Chondrocyte (in vitro differentiated cells): ENCODE measurements at regions not wholly inside any gene's neighbourhood (a gene's known extent, or its start where the extent isn't known, plus 50 kb on each side); places are given as distances from the start of the nearest gene placed in this dataset.
"Not testable (repeated sequence)": the region's sequence is repeated elsewhere in the genome, so short reads cannot be mapped to it uniquely, and the experiment has no call there.

ENCODE experiments used
- DNase-seq: peaks from one replicate; pipeline ENCODE4 v3.0.0; 2021; ENCODE audit warnings: mixed read lengths, low spot score
- H3K27ac Mint-ChIP-seq: one replicate; pipeline ENCODE4 v1.8.0; 2021; ENCODE audit warnings: mild to moderate bottlenecking, moderate library complexity, mixed read lengths; ENCODE audit not compliant: unreplicated experiment
- H3K27me3 Mint-ChIP-seq: 2 replicates; pipeline ENCODE4 v1.8.0; 2021; ENCODE audit warnings: low read depth, mixed read lengths
- H3K36me3 Mint-ChIP-seq: 2 replicates; pipeline ENCODE4 v1.8.0; 2021; ENCODE audit warnings: low read depth, mixed read lengths
- H3K4me1 Mint-ChIP-seq: 2 replicates; pipeline ENCODE4 v1.8.0; 2021; ENCODE audit warnings: low read depth, mild to moderate bottlenecking, mixed read lengths
- H3K4me3 Mint-ChIP-seq: one replicate; pipeline ENCODE4 v1.8.0; 2021; ENCODE audit warnings: mild to moderate bottlenecking, moderate library complexity, mixed read lengths; ENCODE audit not compliant: unreplicated experiment
- H3K9me3 Mint-ChIP-seq: 2 replicates; pipeline ENCODE4 v1.8.0; 2021; ENCODE audit warnings: low read depth, mixed read lengths
- CTCF ChIP-seq: fragments of 200-600 bp; sonication (generic); IDR thresholded peaks from 2 replicates; pipeline ENCODE4 v1.5.0; 2021; ENCODE audit warnings: antibody characterized with exemption, mild to moderate bottlenecking, moderate library complexity

GRCh38 chr5:56637321-56637920 is 177.9 kb upstream of the MAP3K1 start:
- no peak for TF ChIP-seq CTCF
- Mint-ChIP-seq H3K27ac (peak overlapping the region; percentile 77), H3K4me1 (peaks cover 48% of the 10 kb centered on the region), H3K36me3 (no peaks in the 10 kb centered on the region), H3K4me3 (no peak overlapping the region), H3K9me3 (no peaks in the 10 kb centered on the region), H3K27me3 (no peaks in the 10 kb centered on the region)
- no peak for DNase-seq

- H3K4me3 Mint-ChIP-seq, result no peak overlapping the region
- H3K27ac Mint-ChIP-seq, result no peak overlapping the region
- H3K27me3 Mint-ChIP-seq, result no peaks in the 10 kb centered on the region
- H3K4me1 Mint-ChIP-seq, result peaks cover 39% of the 10 kb centered on the region
- TF ChIP-seq CTCF, result no peak
- H3K9me3 Mint-ChIP-seq, result peaks cover 7% of the 10 kb centered on the region
- peaks cover 3% of the 10 kb centered on the region for H3K36me3 Mint-ChIP-seq
- no peak for DNase-seq
Measured at GRCh38 chr5:56633950-56634349, 181.4 kb upstream of the MAP3K1 start.

GRCh38 chr5:56632939-56633338 is 182.4 kb upstream of the MAP3K1 start:
- Mint-ChIP-seq H3K27ac (peak overlapping the region; percentile 68), H3K27me3 (no peaks in the 10 kb centered on the region), H3K9me3 (peaks cover 12% of the 10 kb centered on the region), H3K4me3 (no peak overlapping the region), H3K4me1 (peaks cover 38% of the 10 kb centered on the region), H3K36me3 (peaks cover 8% of the 10 kb centered on the region)
- TF ChIP-seq CTCF, result no peak
- DNase-seq, result no peak

GRCh38 chr5:56632199-56632598 is 183.2 kb upstream of the MAP3K1 start:
- no peaks in the 10 kb centered on the region for H3K27me3 Mint-ChIP-seq
- no peak for TF ChIP-seq CTCF
- peaks cover 15% of the 10 kb centered on the region for H3K9me3 Mint-ChIP-seq
- DNase-seq, result no peak
- peaks cover 10% of the 10 kb centered on the region for H3K36me3 Mint-ChIP-seq
- H3K4me1 Mint-ChIP-seq, result peaks cover 30% of the 10 kb centered on the region
- no peak overlapping the region for H3K27ac Mint-ChIP-seq
- H3K4me3 Mint-ChIP-seq, result no peak overlapping the region

GRCh38 chr5:56631719-56632118 is 183.6 kb upstream of the MAP3K1 start:
- H3K27me3 Mint-ChIP-seq, result no peaks in the 10 kb centered on the region
- no peak for DNase-seq
- H3K4me3 Mint-ChIP-seq, result no peak overlapping the region
- H3K4me1 Mint-ChIP-seq, result peaks cover 28% of the 10 kb centered on the region
- H3K27ac Mint-ChIP-seq, result no peak overlapping the region
- TF ChIP-seq CTCF, result no peak
- peaks cover 13% of the 10 kb centered on the region for H3K36me3 Mint-ChIP-seq
- peaks cover 19% of the 10 kb centered on the region for H3K9me3 Mint-ChIP-seq

GRCh38 chr5:56628616-56629015 is 186.7 kb upstream of the MAP3K1 start:
- Mint-ChIP-seq H3K36me3 (peaks cover 13% of the 10 kb centered on the region), H3K4me1 (peaks cover 40% of the 10 kb centered on the region), H3K9me3 (peaks cover 21% of the 10 kb centered on the region)
- DNase-seq, H3K4me3 Mint-ChIP-seq, H3K27ac Mint-ChIP-seq, H3K27me3 Mint-ChIP-seq: not testable (repeated sequence)
